Mesenchymal stem cell (in vitro differentiated cells and primary cell): ENCODE measurements at regions not wholly inside any gene's neighbourhood (a gene's known extent, or its start where the extent isn't known, plus 50 kb on each side); places are given as distances from the start of the nearest gene placed in this dataset.

Experiments
- DNase-seq: peaks from one replicate; pipeline ENCODE4 v3.0.0-alpha.2; 2013
- H2AFZ ChIP-seq: one replicate; pipeline ENCODE4 v1.6.1; 2013; ENCODE audit warnings: low read depth, mild to moderate bottlenecking, control low read depth, inconsistent platforms, low read length, moderate library complexity
- H2AK5ac ChIP-seq: 2 replicates; pipeline ENCODE4 v1.6.1; 2013; ENCODE audit warnings: low read length, moderate library complexity, mild to moderate bottlenecking, inconsistent platforms; ENCODE audit not compliant: severe bottlenecking
- H2BK120ac ChIP-seq: one replicate; pipeline ENCODE4 v1.6.1; 2013; ENCODE audit warnings: low read depth, mild to moderate bottlenecking, inconsistent platforms, low read length, moderate library complexity
- H2BK12ac ChIP-seq, 2 experiments: one replicate each; pipeline ENCODE4 v1.6.1; 2013; ENCODE audit warnings: inconsistent platforms in 2 of 2, low read length in 2 of 2, mild to moderate bottlenecking in 2 of 2, moderate library complexity in 2 of 2, control low read depth in 1 of 2
- H2BK15ac ChIP-seq: one replicate; pipeline ENCODE4 v1.6.1; 2013; ENCODE audit warnings: mild to moderate bottlenecking, low read depth, inconsistent platforms; ENCODE audit not compliant: poor library complexity, severe bottlenecking
- H2BK5ac ChIP-seq: 2 replicates; pipeline ENCODE4 v1.6.1; 2013; ENCODE audit warnings: low read depth, mild to moderate bottlenecking, low read length, control low read depth, inconsistent platforms; ENCODE audit not compliant: poor library complexity, severe bottlenecking
- H3K14ac ChIP-seq, 2 experiments: one replicate each; pipeline ENCODE4 v1.6.1; 2013; ENCODE audit warnings: inconsistent platforms in 2 of 2, low read length in 2 of 2, control low read depth in 1 of 2, mild to moderate bottlenecking in 1 of 2, moderate library complexity in 1 of 2
- H3K18ac ChIP-seq, 2 experiments: one replicate each; pipeline ENCODE4 v1.6.1; 2013; ENCODE audit warnings: inconsistent platforms in 2 of 2, low read length in 2 of 2, control low read depth in 1 of 2, low read depth in 1 of 2, mild to moderate bottlenecking in 1 of 2
- H3K23ac ChIP-seq, 2 experiments: one replicate each; pipeline ENCODE4 v1.6.1; 2013; ENCODE audit warnings: inconsistent platforms in 2 of 2, low read length in 2 of 2, mild to moderate bottlenecking in 2 of 2, moderate library complexity in 2 of 2, control low read depth in 1 of 2
- H3K27ac ChIP-seq: 2 replicates; pipeline ENCODE4 v1.5.1; 2013; ENCODE audit warnings: mild to moderate bottlenecking, moderate library complexity, low read length, control low read depth, inconsistent platforms; ENCODE audit not compliant: poor library complexity, severe bottlenecking
- H3K27me3 ChIP-seq, 2 experiments: 2 replicates each; pipeline versions ENCODE4 v1.6.1 to v1.7.0; 2013; ENCODE audit warnings: low read length in 2 of 2, mild to moderate bottlenecking in 2 of 2, moderate library complexity in 2 of 2, control low read depth in 1 of 2, inconsistent platforms in 1 of 2; ENCODE audit not compliant: control insufficient read depth in 1 of 2, insufficient read depth in 1 of 2
- H3K36me3 ChIP-seq, 2 experiments: 2 replicates each; pipeline versions ENCODE4 v1.6.1 to v1.7.0; 2013; ENCODE audit warnings: low read length in 2 of 2, control low read depth in 1 of 2, inconsistent platforms in 1 of 2, low read depth in 1 of 2, mild to moderate bottlenecking in 1 of 2; ENCODE audit not compliant: insufficient read depth in 2 of 2, control insufficient read depth in 1 of 2
- H3K4ac ChIP-seq, 2 experiments: one replicate each; pipeline ENCODE4 v1.6.1; 2013; ENCODE audit warnings: inconsistent platforms in 2 of 2, low read length in 2 of 2, mild to moderate bottlenecking in 2 of 2, moderate library complexity in 2 of 2, control low read depth in 1 of 2, low read depth in 1 of 2
- H3K4me1 ChIP-seq: 2 replicates; pipeline ENCODE4 v1.6.1; 2013; ENCODE audit warnings: low read depth, low read length, control low read depth; ENCODE audit not compliant: control insufficient read depth, insufficient read depth
- H3K4me2 ChIP-seq: 2 replicates; pipeline ENCODE4 v1.6.1; 2013; ENCODE audit warnings: low read length, mild to moderate bottlenecking, inconsistent platforms; ENCODE audit not compliant: poor library complexity, severe bottlenecking
- H3K4me3 ChIP-seq, 2 experiments: 2 replicates each; pipeline versions ENCODE4 v1.5.1 to v1.7.0; 2013; ENCODE audit warnings: low read length in 2 of 2, mild to moderate bottlenecking in 2 of 2, control low read depth in 1 of 2, low read depth in 1 of 2; ENCODE audit not compliant: insufficient read depth in 1 of 2
- H3K79me1 ChIP-seq: replicated peaks from 2 replicates; pipeline ENCODE4 v1.6.1; 2013; ENCODE audit warnings: mild to moderate bottlenecking, control low read depth, low read length, inconsistent platforms; ENCODE audit not compliant: poor library complexity, severe bottlenecking
- H3K9ac ChIP-seq: 2 replicates; pipeline ENCODE4 v1.7.0; 2013; ENCODE audit warnings: mild to moderate bottlenecking, low read length, moderate library complexity
- H3K9me3 ChIP-seq: 2 replicates; pipeline ENCODE4 v1.7.0; 2013; ENCODE audit warnings: mild to moderate bottlenecking, low read length; ENCODE audit not compliant: control insufficient read depth
- H4K8ac ChIP-seq: one replicate; pipeline ENCODE4 v1.6.1; 2013; ENCODE audit warnings: inconsistent platforms, mild to moderate bottlenecking, low read length, moderate library complexity
- H4K91ac ChIP-seq: one replicate; pipeline ENCODE4 v1.6.1; 2013; ENCODE audit warnings: mild to moderate bottlenecking, low read length, inconsistent platforms
- WGBS: methylation state at CpG from one replicate; pipeline ENCODE4 v1.1.7; 2013; ENCODE audit warnings: mixed read lengths; 5-methylcytosine and 5-hydroxymethylcytosine counted together

GRCh38 chr15:95281470-95281869 is 1049.0 kb upstream of the NR2F2 start:
- Histone ChIP-seq H3K23ac (no peak overlapping the region), H2BK12ac (no peak overlapping the region), H2AK5ac (no peak overlapping the region), H2BK5ac (no peak overlapping the region), H4K91ac (no peak overlapping the region), H3K36me3 (no peaks in the 10 kb centered on the region), H3K79me1 (no peaks in the 10 kb centered on the region), H3K27ac (no peak overlapping the region), H3K14ac (no peak overlapping the region), H2BK120ac (no peak overlapping the region), H3K18ac (no peak overlapping the region), H3K4me3 (no peak overlapping the region), H3K4me1 (no peaks in the 10 kb centered on the region), H3K9ac (no peak overlapping the region), H4K8ac (no peak overlapping the region), H3K4ac (no peak overlapping the region), H3K27me3 (no peaks in the 10 kb centered on the region), H2AFZ (no peak overlapping the region), H2BK15ac (no peak overlapping the region), H3K4me2 (no peak overlapping the region), H3K9me3 (no peaks in the 10 kb centered on the region)
- DNase-seq: no peak
- WGBS: no CpG with 5 or more reads among the region's 2 CpGs

DNA sequence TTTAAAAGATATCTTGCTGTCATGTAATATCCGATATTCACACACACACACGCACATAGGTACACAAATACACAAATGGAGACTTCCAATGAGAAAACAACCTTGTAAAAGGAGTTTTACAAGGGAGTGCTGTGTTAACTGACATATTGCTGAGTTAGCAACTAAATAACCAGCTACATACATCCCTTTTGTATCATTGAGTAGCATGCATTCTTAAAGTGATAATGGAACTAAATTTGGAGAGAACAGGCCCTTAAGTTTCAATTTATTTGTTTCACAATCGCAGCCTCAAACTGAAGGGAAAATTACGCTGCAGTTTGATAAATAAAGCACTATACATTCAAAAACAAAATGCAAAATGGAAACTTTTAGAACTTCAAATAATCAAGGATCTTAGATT is 1046.0 kb upstream of the NR2F2 start:
- no CpG with 5 or more reads among the region's 4 CpGs for WGBS
- no peak for DNase-seq

DNA sequence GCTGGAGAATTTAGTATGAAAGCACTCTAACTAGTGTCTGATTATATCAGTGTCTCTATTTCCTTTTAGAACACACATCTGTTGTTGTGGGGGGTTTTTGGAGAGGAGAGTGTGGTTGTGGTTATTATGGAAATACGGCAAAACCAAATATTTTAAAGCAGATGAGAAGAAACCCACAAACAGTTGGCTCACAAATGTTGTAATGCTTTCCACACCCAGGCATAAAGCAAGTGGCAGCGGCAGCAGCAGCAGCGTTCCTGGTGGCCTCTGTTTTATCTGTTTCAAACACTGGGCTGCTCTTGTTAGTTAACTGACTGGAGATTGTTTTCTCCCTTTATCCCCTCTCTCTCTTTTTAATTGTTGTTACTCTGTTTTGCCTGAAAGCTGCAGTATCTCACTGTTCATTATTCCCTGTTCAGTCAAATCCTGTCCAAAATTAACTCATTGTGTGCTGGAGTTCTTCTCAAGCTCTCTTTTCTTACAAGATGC is 1045.5 kb upstream of the NR2F2 start:
- Histone ChIP-seq H3K79me1 (no peaks in the 10 kb centered on the region), H3K4me2 (no peak overlapping the region), H2AFZ (no peak overlapping the region), H3K4ac (no peak overlapping the region), H3K27me3 (no peaks in the 10 kb centered on the region), H3K9ac (peak overlapping the region; percentile 28), H3K4me3 (no peak overlapping the region), H2BK5ac (no peak overlapping the region), H3K27ac (no peak overlapping the region), H3K23ac (no peak overlapping the region), H2BK15ac (no peak overlapping the region), H3K9me3 (no peaks in the 10 kb centered on the region), H2BK120ac (no peak overlapping the region), H2BK12ac (no peak overlapping the region), H3K18ac (peak overlapping the region in 1 of 2 experiments; percentile 9), H4K8ac (no peak overlapping the region), H3K4me1 (peaks cover 2% of the 10 kb centered on the region), H4K91ac (no peak overlapping the region), H3K14ac (no peak overlapping the region), H2AK5ac (no peak overlapping the region), H3K36me3 (no peaks in the 10 kb centered on the region)
- peak; percentile 76 for DNase-seq
- WGBS: 0% methylated on average over 3 of the region's 3 CpGs

More for the DNA sequence above, 1046.0 kb upstream of the NR2F2 start:
- Histone ChIP-seq H4K8ac (no peak overlapping the region), H3K9me3 (no peaks in the 10 kb centered on the region), H3K27me3 (no peaks in the 10 kb centered on the region), H2BK12ac (no peak overlapping the region), H3K9ac (peak overlapping the region; percentile 28), H2AK5ac (no peak overlapping the region), H2BK15ac (no peak overlapping the region), H2BK120ac (no peak overlapping the region), H3K4me2 (no peak overlapping the region), H3K4me1 (peaks cover 2% of the 10 kb centered on the region), H3K36me3 (no peaks in the 10 kb centered on the region), H3K14ac (no peak overlapping the region), H3K4ac (no peak overlapping the region), H3K79me1 (no peaks in the 10 kb centered on the region), H4K91ac (no peak overlapping the region), H3K27ac (no peak overlapping the region), H3K23ac (no peak overlapping the region), H2AFZ (no peak overlapping the region), H2BK5ac (no peak overlapping the region), H3K18ac (no peak overlapping the region), H3K4me3 (no peak overlapping the region)

DNA sequence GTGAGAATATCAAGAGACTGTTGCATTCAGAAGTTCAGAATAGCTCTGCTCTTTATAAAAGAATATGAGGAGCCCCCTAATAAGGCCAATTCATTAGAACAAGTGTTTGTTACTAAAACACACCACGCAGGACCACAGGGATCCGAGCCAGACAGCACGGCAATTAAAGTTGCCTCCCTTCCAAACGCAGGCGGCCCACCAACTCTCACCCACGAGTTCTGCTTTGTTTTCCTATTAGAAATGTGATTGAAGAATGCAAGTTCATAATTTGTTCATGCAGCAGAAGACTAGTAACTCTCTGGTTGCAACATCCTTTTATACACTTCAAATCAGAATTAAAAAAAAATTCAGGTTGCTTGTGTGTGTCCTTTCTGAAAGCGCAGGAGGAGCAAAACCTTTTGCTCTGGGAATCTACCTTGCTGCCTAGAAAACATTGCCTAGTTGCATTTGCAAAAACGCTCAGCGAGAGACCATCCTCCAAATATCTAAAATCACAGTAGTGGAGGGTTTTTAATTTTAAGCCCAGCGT is 1044.1 kb upstream of the NR2F2 start:
- no peaks in the 10 kb centered on the region for H3K79me1 ChIP-seq
- H3K4ac ChIP-seq: peak overlapping the region in 1 of 2 experiments; percentile 7
- no peaks in the 10 kb centered on the region for H3K9me3 ChIP-seq
- H3K4me3 ChIP-seq: no peak overlapping the region
- no peak overlapping the region for H4K91ac ChIP-seq
- no peak overlapping the region for H3K27ac ChIP-seq
- no peak overlapping the region for H3K14ac ChIP-seq
- no peaks in the 10 kb centered on the region for H3K27me3 ChIP-seq
- no peak overlapping the region for H3K4me2 ChIP-seq
- H2AFZ ChIP-seq: no peak overlapping the region
- no peak overlapping the region for H2BK15ac ChIP-seq
- H4K8ac ChIP-seq: peak overlapping the region; percentile 79
- peak overlapping the region in 1 of 2 experiments; percentile 54 for H3K18ac ChIP-seq
- H3K9ac ChIP-seq: no peak overlapping the region
- 45% methylated on average over 5 of the region's 10 CpGs for WGBS
- H3K36me3 ChIP-seq: no peaks in the 10 kb centered on the region
- H2BK120ac ChIP-seq: no peak overlapping the region
- no peak overlapping the region for H2BK5ac ChIP-seq
- H3K23ac ChIP-seq: no peak overlapping the region
- H2AK5ac ChIP-seq: no peak overlapping the region
- no peak for DNase-seq
- peak overlapping the region; percentile 15 to 69 for H2BK12ac ChIP-seq
- H3K4me1 ChIP-seq: peaks cover 2% of the 10 kb centered on the region
